ENCODE measurements at regions not wholly inside any gene's neighbourhood (a gene's known extent, or its start where the extent isn't known, plus 50 kb on each side); places are given as distances from the start of the nearest gene placed in this dataset.

- Histone ChIP-seq H3K4me3 (no peak overlapping the region), H3K9me3 (replicated peaks; ENCODE audit: control insufficient read depth, insufficient read depth, low read length) (no peaks in the 10 kb centered on the region), H3K9ac (ENCODE audit: control insufficient read depth, insufficient read depth, low read length) (no peak overlapping the region), H2AFZ (ENCODE audit: control insufficient read depth, low read depth, low read length) (no peak overlapping the region), H4K20me1 (ENCODE audit: control insufficient read depth, insufficient read depth) (no peaks in the 10 kb centered on the region), H3K36me3 (ENCODE audit: control insufficient read depth in 2 of 2, insufficient read depth in 2 of 2, low read length in 1 of 2) (no peaks in the 10 kb centered on the region), H3K27ac (ENCODE audit: control insufficient read depth, insufficient read depth) (no peak overlapping the region), H3K4me1 (ENCODE audit: control insufficient read depth, insufficient read depth, low read length) (no peaks in the 10 kb centered on the region), H3K27me3 (replicated peaks in 1 of 2; ENCODE audit: control insufficient read depth in 2 of 2, insufficient read depth in 2 of 2, low read length in 1 of 2) (no peaks in the 10 kb centered on the region), H3K79me2 (ENCODE audit: control insufficient read depth, insufficient read depth, low read length) (no peaks in the 10 kb centered on the region), H3K4me2 (ENCODE audit: control insufficient read depth, insufficient read depth) (no peak overlapping the region)
- no TSS peak for BruUV-seq (replicated peaks)
- ChIA-PET CTCF (no interaction called here), SMC1A (ENCODE audit: uncharacterized antibody, unreplicated experiment) (no interaction called here), RAD21 (ENCODE audit: unreplicated experiment) (no interaction called here), POLR2A (no interaction called here)
- FAIRE-seq (no peak), ATAC-seq (no peak), DNase-seq (ENCODE audit: low read depth, low spot score) (no peak)
- in situ Hi-C loops (cut with MboI): no loop called here
- intact Hi-C loops (cut with micrococcal nuclease; ENCODE audit: unreplicated experiment): no loop called here
- WGBS (ENCODE audit: insufficient coverage, insufficient replicate concordance, low lambda C conversion rate, missing lambda C conversion rate): 40% methylated on average over 1 of the region's 1 CpG
- TF ChIP-seq SUZ12 (IDR thresholded peaks at IDR 0.05; ENCODE audit: unreplicated experiment) (no peak), RELB (IDR thresholded peaks at IDR 0.05; ENCODE audit: low read depth) (no peak), SREBF2 (IDR thresholded peaks at IDR 0.05; ENCODE audit: low read length) (no peak), FOXK2 (IDR thresholded peaks at IDR 0.05) (no peak), CBFB (IDR thresholded peaks at IDR 0.05; ENCODE audit: low read depth) (no peak), PAX8 (IDR thresholded peaks at IDR 0.05) (no peak), HSF1 (IDR thresholded peaks at IDR 0.05; ENCODE audit: low read depth, low read length) (no peak), ZNF24 (IDR thresholded peaks at IDR 0.05) (no peak), NBN (IDR thresholded peaks at IDR 0.05) (no peak), IRF3 (IDR thresholded peaks at IDR 0.05) (no peak)
- TF ChIP-seq, protein P1, sequence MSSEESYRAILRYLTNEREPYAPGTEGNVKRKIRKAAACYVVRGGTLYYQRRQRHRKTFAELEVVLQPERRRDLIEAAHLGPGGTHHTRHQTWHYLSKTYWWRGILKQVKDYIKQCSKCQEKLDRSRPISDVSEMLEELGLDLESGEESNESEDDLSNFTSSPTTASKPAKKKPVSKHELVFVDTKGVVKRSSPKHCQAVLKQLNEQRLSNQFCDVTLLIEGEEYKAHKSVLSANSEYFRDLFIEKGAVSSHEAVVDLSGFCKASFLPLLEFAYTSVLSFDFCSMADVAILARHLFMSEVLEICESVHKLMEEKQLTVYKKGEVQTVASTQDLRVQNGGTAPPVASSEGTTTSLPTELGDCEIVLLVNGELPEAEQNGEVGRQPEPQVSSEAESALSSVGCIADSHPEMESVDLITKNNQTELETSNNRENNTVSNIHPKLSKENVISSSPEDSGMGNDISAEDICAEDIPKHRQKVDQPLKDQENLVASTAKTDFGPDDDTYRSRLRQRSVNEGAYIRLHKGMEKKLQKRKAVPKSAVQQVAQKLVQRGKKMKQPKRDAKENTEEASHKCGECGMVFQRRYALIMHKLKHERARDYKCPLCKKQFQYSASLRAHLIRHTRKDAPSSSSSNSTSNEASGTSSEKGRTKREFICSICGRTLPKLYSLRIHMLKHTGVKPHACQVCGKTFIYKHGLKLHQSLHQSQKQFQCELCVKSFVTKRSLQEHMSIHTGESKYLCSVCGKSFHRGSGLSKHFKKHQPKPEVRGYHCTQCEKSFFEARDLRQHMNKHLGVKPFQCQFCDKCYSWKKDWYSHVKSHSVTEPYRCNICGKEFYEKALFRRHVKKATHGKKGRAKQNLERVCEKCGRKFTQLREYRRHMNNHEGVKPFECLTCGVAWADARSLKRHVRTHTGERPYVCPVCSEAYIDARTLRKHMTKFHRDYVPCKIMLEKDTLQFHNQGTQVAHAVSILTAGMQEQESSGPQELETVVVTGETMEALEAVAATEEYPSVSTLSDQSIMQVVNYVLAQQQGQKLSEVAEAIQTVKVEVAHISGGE (CRISPR knock-in tag; IDR thresholded peaks at IDR 0.05): no peak
- TF ChIP-seq, protein P2, sequence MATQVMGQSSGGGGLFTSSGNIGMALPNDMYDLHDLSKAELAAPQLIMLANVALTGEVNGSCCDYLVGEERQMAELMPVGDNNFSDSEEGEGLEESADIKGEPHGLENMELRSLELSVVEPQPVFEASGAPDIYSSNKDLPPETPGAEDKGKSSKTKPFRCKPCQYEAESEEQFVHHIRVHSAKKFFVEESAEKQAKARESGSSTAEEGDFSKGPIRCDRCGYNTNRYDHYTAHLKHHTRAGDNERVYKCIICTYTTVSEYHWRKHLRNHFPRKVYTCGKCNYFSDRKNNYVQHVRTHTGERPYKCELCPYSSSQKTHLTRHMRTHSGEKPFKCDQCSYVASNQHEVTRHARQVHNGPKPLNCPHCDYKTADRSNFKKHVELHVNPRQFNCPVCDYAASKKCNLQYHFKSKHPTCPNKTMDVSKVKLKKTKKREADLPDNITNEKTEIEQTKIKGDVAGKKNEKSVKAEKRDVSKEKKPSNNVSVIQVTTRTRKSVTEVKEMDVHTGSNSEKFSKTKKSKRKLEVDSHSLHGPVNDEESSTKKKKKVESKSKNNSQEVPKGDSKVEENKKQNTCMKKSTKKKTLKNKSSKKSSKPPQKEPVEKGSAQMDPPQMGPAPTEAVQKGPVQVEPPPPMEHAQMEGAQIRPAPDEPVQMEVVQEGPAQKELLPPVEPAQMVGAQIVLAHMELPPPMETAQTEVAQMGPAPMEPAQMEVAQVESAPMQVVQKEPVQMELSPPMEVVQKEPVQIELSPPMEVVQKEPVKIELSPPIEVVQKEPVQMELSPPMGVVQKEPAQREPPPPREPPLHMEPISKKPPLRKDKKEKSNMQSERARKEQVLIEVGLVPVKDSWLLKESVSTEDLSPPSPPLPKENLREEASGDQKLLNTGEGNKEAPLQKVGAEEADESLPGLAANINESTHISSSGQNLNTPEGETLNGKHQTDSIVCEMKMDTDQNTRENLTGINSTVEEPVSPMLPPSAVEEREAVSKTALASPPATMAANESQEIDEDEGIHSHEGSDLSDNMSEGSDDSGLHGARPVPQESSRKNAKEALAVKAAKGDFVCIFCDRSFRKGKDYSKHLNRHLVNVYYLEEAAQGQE (IDR thresholded peaks at IDR 0.05; ENCODE audit: low read depth, low read length): no peak
Measured at GRCh38 chr3:102906818-102907217, 472.0 kb downstream of the ZPLD1 start.
